ENCODE measurements at regions not wholly inside any gene's neighbourhood (a gene's known extent, or its start where the extent isn't known, plus 50 kb on each side); places are given as distances from the start of the nearest gene placed in this dataset.

DNA sequence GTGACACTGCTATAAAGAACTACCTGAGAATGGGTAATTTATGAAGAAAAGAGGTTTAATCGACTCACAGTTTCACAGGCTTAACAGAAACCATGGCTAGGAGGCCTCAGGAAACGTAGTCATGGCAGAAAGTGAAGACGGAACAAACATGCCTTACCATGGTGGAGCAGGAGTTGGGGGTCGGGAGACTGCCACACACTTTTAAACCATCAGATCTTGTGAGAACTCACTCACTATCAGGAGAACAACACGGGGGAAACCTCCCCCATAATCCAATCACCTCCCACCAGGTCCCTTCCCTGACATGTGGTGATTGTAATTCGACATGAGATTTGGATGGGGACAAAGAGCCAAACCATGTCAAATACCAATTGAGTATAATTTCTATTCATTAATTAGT, 2392.6 kb upstream of the C9orf72 start:
- Histone ChIP-seq H4K8ac (ENCODE audit: low read depth in 2 of 2, low read length in 2 of 2) (no peak overlapping the region), H3K9ac (ENCODE audit: low read depth, low read length) (no peak overlapping the region), H2AFZ (replicated peaks; ENCODE audit: low read length, poor library complexity) (no peak overlapping the region), H3K18ac (ENCODE audit: low read depth, low read length) (no peak overlapping the region), H4K91ac (ENCODE audit: insufficient read depth, low read depth, low read length) (no peak overlapping the region), H3K9me1 (ENCODE audit: insufficient read depth, low read length) (no peaks in the 10 kb centered on the region), H3K14ac (replicated peaks; ENCODE audit: low read depth, low read length) (no peak overlapping the region), H3K56ac (ENCODE audit: extremely low read depth, insufficient read depth, low read length) (no peak overlapping the region), H3K4me3 (ENCODE audit: insufficient read depth, low read depth, low read length) (no peak overlapping the region), H4K20me1 (ENCODE audit: insufficient read depth, low read length) (no peaks in the 10 kb centered on the region), H3K27ac (ENCODE audit: insufficient read depth, low read length) (no peak overlapping the region), H2BK120ac (ENCODE audit: low read depth, low read length) (no peak overlapping the region), H3K79me1 (ENCODE audit: low read depth in 1 of 2, low read length in 2 of 2) (no peaks in the 10 kb centered on the region), H2BK20ac (ENCODE audit: low read depth, low read length) (no peak overlapping the region), H2AK5ac (ENCODE audit: low read depth, low read length) (no peak overlapping the region), H3K4me1 (ENCODE audit: control insufficient read depth, insufficient read depth, low read length) (no peaks in the 10 kb centered on the region), H2BK15ac (ENCODE audit: low read depth, low read length) (no peak overlapping the region), H3K23ac (ENCODE audit: low read depth, low read length) (no peak overlapping the region), H3K4ac (ENCODE audit: low read depth, low read length) (no peak overlapping the region), H3K27me3 (ENCODE audit: control insufficient read depth, insufficient read depth, low read length) (no peaks in the 10 kb centered on the region), H3K4me2 (ENCODE audit: low read depth, low read length) (no peak overlapping the region), H4K5ac (ENCODE audit: low read depth, low read length) (no peak overlapping the region), H3K9me3 (ENCODE audit: control insufficient read depth, insufficient read depth, low read length) (peaks cover 14% of the 10 kb centered on the region), H2AK9ac (replicated peaks; ENCODE audit: low read depth, low read length, poor library complexity) (no peak overlapping the region), H2BK5ac (ENCODE audit: low read depth, low read length, poor library complexity, severe bottlenecking) (no peak overlapping the region), H3K36me3 (ENCODE audit: control insufficient read depth, insufficient read depth, low read length) (no peaks in the 10 kb centered on the region)
- no TSS peak for BruUV-seq (replicated peaks)
- no CpG with 5 or more reads among the region's 6 CpGs for WGBS, 2 experiments (ENCODE audit: extremely low coverage in 2 of 2, insufficient read length in 1 of 2)
- no peak for TF ChIP-seq RCOR1 (IDR thresholded peaks at IDR 0.05; ENCODE audit: insufficient replicate concordance, low read length)
- TF ChIP-seq, protein P1, sequence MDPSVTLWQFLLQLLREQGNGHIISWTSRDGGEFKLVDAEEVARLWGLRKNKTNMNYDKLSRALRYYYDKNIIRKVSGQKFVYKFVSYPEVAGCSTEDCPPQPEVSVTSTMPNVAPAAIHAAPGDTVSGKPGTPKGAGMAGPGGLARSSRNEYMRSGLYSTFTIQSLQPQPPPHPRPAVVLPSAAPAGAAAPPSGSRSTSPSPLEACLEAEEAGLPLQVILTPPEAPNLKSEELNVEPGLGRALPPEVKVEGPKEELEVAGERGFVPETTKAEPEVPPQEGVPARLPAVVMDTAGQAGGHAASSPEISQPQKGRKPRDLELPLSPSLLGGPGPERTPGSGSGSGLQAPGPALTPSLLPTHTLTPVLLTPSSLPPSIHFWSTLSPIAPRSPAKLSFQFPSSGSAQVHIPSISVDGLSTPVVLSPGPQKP (IDR thresholded peaks at IDR 0.05; ENCODE audit: borderline replicate concordance, low read depth, low read length): no peak
- no peak for TF ChIP-seq RAD21 (IDR thresholded peaks at IDR 0.05; ENCODE audit: low read length)
- TF ChIP-seq CHD1 (IDR thresholded peaks at IDR 0.05; ENCODE audit: low read depth, low read length): no peak
- no peak for TF ChIP-seq POLR2A (IDR thresholded peaks at IDR 0.05; ENCODE audit: low read depth, low read length)
- TF ChIP-seq, protein P2, sequence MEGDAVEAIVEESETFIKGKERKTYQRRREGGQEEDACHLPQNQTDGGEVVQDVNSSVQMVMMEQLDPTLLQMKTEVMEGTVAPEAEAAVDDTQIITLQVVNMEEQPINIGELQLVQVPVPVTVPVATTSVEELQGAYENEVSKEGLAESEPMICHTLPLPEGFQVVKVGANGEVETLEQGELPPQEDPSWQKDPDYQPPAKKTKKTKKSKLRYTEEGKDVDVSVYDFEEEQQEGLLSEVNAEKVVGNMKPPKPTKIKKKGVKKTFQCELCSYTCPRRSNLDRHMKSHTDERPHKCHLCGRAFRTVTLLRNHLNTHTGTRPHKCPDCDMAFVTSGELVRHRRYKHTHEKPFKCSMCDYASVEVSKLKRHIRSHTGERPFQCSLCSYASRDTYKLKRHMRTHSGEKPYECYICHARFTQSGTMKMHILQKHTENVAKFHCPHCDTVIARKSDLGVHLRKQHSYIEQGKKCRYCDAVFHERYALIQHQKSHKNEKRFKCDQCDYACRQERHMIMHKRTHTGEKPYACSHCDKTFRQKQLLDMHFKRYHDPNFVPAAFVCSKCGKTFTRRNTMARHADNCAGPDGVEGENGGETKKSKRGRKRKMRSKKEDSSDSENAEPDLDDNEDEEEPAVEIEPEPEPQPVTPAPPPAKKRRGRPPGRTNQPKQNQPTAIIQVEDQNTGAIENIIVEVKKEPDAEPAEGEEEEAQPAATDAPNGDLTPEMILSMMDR (conservative IDR thresholded peaks at IDR 0.05; ENCODE audit: low read depth, low read length): no peak
- TF ChIP-seq BHLHE40 (IDR thresholded peaks at IDR 0.05; ENCODE audit: low read depth, low read length): no peak
- no peak for TF ChIP-seq FOS (IDR thresholded peaks at IDR 0.05; ENCODE audit: low read depth, low read length)
- no peak for TF ChIP-seq SMC3 (IDR thresholded peaks at IDR 0.05; ENCODE audit: low read depth, low read length)
- no peak for TF ChIP-seq MAZ (IDR thresholded peaks at IDR 0.05; ENCODE audit: borderline replicate concordance, low read depth, low read length)
- no peak for TF ChIP-seq RFX5 (IDR thresholded peaks at IDR 0.05; ENCODE audit: low read depth, low read length)
- TF ChIP-seq, protein P3, sequence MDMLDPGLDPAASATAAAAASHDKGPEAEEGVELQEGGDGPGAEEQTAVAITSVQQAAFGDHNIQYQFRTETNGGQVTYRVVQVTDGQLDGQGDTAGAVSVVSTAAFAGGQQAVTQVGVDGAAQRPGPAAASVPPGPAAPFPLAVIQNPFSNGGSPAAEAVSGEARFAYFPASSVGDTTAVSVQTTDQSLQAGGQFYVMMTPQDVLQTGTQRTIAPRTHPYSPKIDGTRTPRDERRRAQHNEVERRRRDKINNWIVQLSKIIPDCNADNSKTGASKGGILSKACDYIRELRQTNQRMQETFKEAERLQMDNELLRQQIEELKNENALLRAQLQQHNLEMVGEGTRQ (IDR thresholded peaks at IDR 0.05; ENCODE audit: low read depth, low read length): no peak
- TF ChIP-seq NFE2L2 (IDR thresholded peaks at IDR 0.05; ENCODE audit: low read depth, low read length): no peak
- TF ChIP-seq MAFK (IDR thresholded peaks at IDR 0.05; ENCODE audit: low read depth, low read length): no peak
- no peak for TF ChIP-seq CEBPB (IDR thresholded peaks at IDR 0.05; ENCODE audit: low read depth, low read length)
- TF ChIP-seq MXI1 (IDR thresholded peaks at IDR 0.05; ENCODE audit: borderline replicate concordance, low read depth, low read length): no peak
- intact Hi-C loops (cut with micrococcal nuclease): no loop called here
- POLR2A ChIA-PET (ENCODE audit: unreplicated experiment): no interaction called here
- dilution Hi-C loops (cut with HindIII; ENCODE audit: low sequenced_read_pairs, unreplicated experiment): no loop called here
- in situ Hi-C loops (cut with MboI; ENCODE audit: low sequenced_read_pairs): no loop called here
- ATAC-seq (ENCODE audit: low read depth): no peak
- CTCF ChIA-PET: no interaction called here
- no peak for DNase-seq
